GM21737 (cell line): ENCODE measurements at regions not wholly inside any gene's neighbourhood (a gene's known extent, or its start where the extent isn't known, plus 50 kb on each side); places are given as distances from the start of the nearest gene placed in this dataset.
"Not testable (repeated sequence)": the region's sequence is repeated elsewhere in the genome, so short reads cannot be mapped to it uniquely, and the experiment has no call there.

Source experiments
- ATAC-seq: cut with Tn5 transposase; IDR thresholded peaks from one replicate; pipeline ENCODE4 v1.9.1; 2021; ENCODE audit warnings: mild to moderate bottlenecking, moderate library complexity; ENCODE audit not compliant: unreplicated experiment

- ATAC-seq: no peak
Observed at GRCh38 chr2:8437228-8437948, 244.5 kb upstream of the ID2 start.

- no peak for ATAC-seq
Observed at GRCh38 chr2:8437949-8438400, 243.9 kb upstream of the ID2 start.

DNA sequence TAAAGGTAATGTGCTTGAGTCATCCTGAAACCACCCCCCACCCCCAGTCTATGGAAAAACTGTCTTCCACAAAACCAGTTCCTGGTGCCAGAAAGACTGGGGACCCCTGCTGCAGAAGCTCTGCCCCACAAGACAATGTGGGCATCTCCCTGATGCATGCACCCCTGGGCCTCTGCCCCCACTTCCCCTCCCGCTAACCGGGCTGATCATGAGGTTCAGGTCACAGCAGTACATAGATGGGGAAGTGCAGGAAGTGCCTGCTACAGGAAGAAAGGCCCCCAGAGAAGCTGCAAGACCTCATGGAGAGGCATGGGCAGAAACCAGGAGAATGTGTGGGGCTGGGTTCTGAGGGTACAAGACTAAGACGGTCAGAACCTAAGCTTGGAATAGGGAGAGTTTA, 243.4 kb upstream of the ID2 start:
- ATAC-seq: no peak

GRCh38 chr2:8438996-8439395, 242.9 kb upstream of the ID2 start:
- ATAC-seq: no peak

DNA sequence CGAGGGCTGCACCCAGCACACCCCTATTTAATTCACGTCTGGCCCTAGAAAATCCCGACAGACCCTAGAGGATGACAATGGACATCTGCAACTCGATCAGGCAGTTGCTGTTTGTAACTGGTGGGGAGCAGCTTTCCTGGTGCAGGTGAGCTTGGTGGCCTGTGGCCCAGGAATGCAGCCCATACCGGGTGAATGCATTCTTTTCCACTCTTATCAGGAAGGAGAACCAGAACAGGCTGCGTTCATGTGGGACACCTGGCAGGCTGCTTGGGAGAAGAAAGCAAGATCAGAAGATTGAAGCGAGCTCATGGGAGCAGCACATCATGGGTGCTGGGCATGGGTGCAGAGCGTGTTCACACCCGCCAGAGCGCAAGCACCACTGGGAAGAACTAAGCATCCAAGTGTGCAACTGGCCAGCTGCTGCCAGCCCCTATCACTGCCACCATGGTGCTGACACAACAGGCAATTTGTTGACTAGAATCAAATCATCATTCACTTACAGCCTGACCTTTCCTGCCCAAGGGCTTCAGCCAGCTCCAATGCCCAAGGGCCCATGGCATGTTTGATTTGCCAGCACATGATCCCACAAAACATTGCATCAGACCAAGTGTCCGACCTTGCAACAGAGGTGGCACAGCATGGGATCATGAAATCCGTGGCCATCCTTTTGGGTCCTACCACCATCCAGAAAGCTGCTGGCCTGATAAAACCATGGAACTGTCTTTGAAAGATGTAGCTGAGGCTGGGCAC, 241.7 kb upstream of the ID2 start:
- ATAC-seq: no peak

GRCh38 chr2:8441371-8441770, 240.5 kb upstream of the ID2 start:
- ATAC-seq: no peak

DNA sequence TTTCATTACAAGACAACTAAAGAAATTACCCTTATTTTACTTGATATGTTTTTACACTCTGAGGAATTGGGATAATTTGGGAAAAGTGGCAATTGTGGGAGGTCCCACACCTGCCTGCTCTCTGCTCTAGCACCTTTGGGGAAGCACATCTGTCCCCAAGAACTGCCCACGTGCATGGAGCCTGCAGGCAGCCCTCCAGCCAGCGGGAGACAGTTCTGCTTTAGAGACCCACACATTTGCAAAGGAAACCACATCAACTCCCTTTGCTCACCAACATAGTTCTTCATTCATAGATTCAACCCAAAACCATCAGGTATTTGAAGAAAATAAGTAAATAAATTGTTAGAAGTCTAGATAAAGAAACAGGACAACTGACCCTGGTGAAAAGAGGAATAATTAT, 239.9 kb upstream of the ID2 start:
- peak; percentile 61 for ATAC-seq

DNA sequence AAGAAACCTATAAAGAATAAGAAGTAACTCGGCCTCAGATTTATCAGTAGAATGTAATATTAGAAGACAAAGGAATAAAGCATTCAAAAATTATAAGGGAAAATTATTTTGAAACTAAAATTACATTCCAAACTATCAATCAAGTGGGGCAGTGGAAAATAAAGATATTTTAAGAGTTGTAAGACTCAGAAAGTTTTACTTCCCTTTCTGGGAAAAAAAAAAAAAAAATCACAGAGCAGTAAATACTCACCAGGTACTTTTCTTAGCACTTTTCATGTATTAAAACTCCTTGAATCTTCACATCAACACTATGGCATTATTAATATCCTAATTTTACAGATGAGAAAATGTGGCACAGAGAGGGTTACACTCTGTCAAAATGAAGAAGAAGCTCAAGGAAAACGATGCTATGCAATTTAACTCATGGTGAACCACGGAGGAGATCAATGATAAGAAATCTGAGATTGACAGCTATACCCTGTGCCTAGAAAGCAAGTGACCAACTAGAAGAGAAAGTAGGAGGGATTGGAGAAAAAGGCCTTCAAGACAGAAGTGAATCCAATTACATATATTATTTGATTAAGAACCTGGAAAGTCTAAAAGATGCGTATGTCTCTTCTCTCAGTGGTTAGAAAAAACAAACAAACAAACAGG, 238.9 kb upstream of the ID2 start:
- ATAC-seq: no peak

DNA sequence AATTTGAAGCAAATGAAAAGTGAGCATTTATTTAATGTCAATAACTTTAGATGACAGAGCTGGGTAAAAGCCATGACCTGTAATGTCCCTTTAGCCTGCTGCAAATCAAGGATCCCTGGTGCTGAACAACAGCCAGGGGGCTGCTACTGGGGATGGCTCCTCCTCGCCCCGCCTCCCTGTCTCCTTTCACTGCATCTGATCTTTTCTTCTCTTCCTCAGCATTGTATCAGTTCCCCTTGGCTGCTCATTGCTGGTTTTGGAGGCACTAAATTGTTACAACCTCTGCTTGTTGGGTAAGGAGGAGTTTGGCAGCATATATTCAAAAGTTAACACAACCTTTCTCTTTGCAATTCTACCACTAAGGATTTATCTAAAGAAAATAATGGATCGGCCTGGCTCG, 236.3 kb upstream of the ID2 start:
- ATAC-seq: no peak

- ATAC-seq: not testable (repeated sequence)
Observed at GRCh38 chr2:8446751-8447150, 235.1 kb upstream of the ID2 start.

DNA sequence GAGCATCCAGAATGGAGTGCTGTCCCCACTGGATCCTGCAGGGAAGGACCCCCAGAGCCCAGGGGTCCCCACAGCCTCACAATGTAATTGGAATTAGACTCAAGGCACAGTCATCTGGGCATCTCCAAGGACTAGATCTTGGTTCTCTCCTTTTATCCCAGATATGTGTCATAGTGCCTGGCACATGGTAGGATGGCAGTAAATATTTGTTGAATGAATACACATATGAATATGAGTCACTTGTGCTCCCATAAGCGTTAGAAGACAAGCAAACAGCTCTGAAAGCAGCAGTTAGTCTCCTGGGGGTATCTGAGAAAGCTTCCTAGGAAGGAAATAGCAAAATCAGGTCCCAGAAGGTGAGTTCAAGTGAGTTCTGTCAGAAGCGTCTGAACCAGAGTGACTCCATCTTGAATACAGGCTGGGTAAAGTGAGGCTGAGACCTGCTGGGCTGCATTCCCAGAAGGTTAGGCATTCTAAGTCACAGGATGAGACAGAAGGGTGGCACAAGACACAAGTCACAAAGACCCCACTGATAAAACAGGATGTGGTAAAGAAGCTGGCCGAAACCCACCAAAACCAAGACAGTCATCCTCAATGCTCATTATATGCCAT, 234.1 kb upstream of the ID2 start:
- ATAC-seq: no peak

GRCh38 chr2:8448824-8449556, 232.9 kb upstream of the ID2 start:
- no peak for ATAC-seq

- no peak for ATAC-seq
Observed at GRCh38 chr2:8451273-8451672, 230.6 kb upstream of the ID2 start.

GRCh38 chr2:8452296-8452695, 229.6 kb upstream of the ID2 start:
- no peak for ATAC-seq

DNA sequence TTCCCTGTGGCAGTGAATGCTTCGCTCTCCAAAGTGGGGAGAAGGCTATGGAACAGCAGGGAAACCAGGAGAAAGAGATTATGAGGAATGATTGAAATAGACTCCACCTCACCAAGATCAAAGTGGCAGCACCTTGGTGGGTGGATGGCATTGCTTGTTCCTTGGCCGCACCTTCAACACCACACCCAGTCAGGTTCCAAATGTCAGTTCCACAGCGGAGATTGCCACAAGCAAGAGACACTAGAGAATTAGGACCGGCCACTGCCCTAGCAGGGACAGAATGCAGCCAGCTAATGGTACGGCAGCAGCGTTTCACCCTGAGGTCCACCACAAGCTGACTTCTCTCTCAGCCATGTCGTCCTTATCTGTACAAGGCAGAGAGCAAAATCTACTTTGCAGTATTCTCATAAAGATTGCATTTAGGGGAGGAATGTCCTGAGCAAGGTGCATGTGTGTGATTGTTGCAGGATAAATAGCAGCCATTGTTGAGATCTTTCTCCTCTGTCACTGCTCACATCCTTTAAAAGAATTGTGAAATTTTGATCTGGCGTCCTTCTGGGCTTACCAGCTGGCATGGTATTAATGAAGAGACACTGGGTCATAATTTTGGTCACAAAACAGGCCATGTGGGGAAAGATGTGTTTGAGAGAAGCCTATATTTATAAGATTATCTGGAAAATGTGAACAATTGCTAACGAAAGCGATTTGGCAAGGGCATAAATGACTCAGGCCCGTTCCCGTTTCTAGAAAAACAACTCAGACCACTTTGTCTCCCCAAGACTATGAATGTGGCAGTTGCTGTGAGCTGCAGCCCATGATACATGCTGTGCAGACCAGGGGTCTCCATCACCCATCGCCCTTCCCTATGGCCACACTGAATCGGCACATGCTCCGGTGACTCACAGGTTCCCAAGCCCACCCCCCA, 228.6 kb upstream of the ID2 start:
- ATAC-seq: no peak

- ATAC-seq: no peak
Observed at GRCh38 chr2:8453904-8454302, 228.0 kb upstream of the ID2 start.

DNA sequence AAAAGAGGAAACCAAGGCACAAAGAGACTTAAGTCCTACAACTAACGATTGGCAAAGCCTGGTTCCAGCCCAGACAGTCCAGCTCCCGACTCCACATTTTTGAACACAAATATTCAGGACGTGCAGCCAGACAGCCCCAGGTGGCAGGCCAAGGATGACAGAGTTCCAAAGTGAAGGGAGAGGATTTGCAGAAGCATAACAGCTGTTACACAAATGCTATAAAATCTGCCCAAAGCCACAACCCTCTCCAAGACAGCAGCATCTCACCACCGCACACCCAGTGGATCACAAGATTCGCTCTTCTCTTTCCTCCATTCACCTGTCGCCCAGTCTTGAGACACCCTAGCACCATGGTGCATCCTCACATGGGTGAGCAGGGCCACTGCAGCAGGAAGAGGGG, 227.1 kb upstream of the ID2 start:
- ATAC-seq: no peak

GRCh38 chr2:8455236-8456150, 226.4 kb upstream of the ID2 start:
- no peak for ATAC-seq
